Esophagus squamous epithelium (tissue), 4 donors: ENCODE measurements at regions not wholly inside any gene's neighbourhood (a gene's known extent, or its start where the extent isn't known, plus 50 kb on each side); places are given as distances from the start of the nearest gene placed in this dataset.
"Not testable (repeated sequence)": the region's sequence is repeated elsewhere in the genome, so short reads cannot be mapped to it uniquely, and the experiment has no call there.

ENCODE experiments used
- CTCF ChIP-seq, 6 experiments: fragments of 450-650 bp in 4 of 6; fragments of 200-600 bp in 2 of 6; sonication (generic) in 2 of 6; IDR thresholded peaks; one replicate each; pipeline ENCODE4 v1.5.1; 2016 to 2019; ENCODE audit warnings: antibody characterized with exemption in 6 of 6, mild to moderate bottlenecking in 4 of 6, moderate library complexity in 4 of 6
- POLR2A ChIP-seq, 4 donors: fragments of 450-650 bp; IDR thresholded peaks; one replicate each; pipeline ENCODE4 v1.6.1; 2017; ENCODE audit warnings: antibody characterized with exemption in 4 of 4, mild to moderate bottlenecking in 4 of 4, moderate library complexity in 3 of 4

GRCh38 chr1:120668187-120668586 lies 55.6 kb upstream of the NBPF26 start:
- TF ChIP-seq CTCF, POLR2A (IDR thresholded peaks at IDR 0.05): not testable (repeated sequence)
